ENCODE measurements at regions not wholly inside any gene's neighbourhood (a gene's known extent, or its start where the extent isn't known, plus 50 kb on each side); places are given as distances from the start of the nearest gene placed in this dataset.

- DNase-seq = no peak
These were observed 286.0 kb downstream of the HLX start for GRCh38 chr1:221164951-221165838.

DNA sequence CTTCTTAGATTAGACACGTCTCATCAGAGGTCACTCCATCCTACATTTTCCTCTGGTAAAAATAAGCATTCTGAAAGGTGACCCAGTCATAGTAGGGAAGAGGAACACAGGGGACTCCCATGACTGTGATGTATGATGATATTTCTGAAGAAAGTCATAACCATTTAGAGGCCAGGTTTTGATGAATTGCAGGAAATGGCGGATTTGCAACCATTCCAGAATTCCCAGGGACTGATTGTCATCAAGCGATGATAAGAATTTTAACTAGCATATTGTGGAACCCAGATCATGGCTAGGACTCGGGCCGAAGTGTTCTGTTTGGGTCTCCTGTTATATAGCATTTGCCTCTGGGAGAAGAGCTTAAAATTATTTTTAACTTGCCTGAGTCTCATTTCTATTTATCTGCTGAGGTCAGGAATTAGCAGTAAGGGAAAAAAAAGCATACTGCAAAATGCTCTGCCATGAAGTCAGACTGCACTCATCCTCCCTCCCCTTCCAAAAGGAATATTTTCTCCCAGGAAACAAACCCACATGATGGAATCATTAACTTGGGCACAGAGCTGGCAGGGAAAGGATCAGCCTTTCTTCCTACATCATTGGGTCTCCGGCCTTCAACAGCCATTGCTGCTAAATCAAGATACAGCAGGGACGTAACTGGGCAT, 286.7 kb downstream of the HLX start:
- no peak for DNase-seq

DNA sequence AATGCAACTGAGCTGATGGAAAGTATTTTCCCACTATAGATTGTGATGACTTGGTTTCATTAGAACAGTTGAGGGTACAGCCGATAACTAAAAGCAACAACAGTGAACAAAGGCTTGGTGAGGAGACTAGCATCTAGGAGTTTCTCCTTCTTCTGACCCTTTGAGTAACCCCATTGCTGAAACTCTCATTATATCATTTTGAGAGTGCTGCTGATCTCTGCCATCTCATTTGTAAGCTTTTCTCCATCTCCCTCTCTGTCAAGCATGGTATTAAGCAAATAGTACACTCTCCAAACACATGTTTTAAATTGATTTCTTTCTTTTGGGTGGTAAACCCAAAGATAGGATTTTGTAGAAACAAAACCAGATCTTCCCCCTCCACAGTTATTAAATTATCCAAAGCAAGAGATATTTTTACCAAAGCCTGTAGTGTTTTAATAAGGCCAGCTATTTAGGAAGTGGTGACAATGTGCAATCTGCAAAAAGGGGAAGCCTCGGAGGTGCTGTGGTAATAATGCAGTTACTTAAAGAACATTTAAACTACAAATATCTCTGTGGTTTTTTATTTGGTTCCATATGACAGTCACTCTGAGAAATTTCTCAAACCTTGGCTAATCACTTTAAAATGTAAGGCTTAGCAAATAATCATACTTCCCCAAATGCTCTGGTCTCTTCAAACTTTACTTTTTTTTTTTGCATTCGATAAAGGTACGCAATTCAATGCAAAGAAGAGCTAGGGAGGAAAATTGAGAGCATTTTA, 287.5 kb downstream of the HLX start:
- DNase-seq = no peak

DNA sequence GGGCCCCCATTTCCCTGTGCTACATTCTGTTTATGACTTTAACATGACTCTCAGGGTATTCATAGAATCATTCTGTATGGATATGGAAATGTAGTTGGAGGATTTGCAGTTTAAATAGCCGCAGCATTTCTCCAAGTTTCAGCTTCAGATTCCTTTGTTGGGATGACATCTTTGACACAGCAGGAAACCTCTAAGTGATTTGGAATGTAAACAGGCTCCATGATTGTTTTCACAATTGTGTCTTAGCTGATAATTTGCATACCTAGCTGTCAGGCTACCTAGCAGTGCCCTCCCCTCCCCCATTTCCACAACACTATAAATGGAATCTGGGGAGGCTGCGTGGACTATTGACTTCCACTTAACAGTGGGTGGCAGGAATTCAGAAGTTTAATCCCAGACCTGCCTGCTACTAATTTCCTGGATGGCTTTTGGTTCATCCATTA, 290.2 kb downstream of the HLX start:
- no peak for DNase-seq

- no peak for DNase-seq
These were observed 290.9 kb downstream of the HLX start for GRCh38 chr1:221170171-221170570.

DNA sequence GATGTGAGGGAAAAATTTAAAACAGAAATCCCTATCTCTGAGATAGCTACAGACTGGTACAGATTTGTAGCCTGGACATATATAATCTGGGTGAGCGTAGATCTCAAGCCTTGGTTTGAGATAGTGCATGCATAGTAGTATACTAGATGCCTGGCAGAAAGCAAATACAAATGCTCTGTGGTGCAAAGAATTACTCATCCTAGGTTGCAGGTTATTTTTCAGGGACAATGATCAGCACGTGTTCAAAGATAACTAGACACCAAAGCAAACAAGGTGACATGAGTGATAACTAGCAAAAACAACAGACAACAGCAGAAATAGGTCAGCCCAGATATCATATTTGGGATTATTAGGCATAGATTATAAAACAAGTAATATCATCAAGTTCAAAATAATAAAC, 292.5 kb downstream of the HLX start:
- no peak for DNase-seq

DNA sequence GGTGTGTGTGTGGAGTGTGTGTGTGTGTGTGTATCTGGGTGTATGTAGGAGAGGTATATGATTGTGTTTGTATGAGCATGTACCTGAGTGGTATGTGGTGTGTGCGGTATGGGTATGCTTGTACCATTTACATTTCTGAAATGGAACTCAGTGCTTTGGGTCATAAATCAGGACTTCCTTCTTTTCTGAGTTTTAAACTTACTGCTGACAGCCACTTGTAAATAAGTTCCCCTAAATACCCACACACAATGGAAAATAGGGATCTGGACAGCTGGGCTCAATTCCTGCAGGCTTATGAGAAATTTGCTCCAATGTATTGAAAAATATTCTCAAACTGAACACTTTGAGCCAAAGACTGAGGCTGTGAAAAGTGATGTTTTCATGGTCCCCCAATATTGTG, 293.6 kb downstream of the HLX start:
- DNase-seq = no peak

DNA sequence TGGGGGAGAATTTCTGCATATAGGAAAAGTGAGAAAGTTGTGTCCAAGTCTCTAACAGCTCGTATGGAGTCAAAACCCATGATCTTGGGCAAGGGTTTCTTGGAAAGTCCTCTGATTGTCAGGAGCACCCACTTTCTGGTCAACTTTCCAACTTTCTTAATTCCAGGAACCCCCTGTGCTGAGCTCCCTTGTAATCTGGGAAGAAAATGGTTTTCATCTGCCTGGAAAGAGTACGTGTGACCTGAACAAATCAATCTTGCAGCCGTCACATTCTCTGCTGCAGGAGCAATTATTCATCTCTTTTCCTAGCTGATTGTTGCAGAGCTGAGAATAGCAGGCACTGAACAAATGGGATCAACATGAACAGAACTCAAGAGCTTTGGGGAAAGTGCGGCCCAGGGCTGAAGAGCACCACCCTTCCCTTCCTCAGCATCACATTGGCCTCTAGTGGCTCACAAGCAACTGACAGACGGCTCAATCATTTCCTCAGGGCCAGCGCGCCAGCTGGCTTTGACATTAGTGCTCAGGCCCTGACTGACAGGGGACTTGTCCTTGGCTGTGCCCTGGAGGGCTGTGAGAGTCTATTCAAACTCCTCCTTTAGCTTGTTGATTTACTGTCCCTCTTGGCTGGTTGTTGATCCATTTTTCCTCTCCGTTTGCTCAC, 295.2 kb downstream of the HLX start:
- DNase-seq = no peak

DNA sequence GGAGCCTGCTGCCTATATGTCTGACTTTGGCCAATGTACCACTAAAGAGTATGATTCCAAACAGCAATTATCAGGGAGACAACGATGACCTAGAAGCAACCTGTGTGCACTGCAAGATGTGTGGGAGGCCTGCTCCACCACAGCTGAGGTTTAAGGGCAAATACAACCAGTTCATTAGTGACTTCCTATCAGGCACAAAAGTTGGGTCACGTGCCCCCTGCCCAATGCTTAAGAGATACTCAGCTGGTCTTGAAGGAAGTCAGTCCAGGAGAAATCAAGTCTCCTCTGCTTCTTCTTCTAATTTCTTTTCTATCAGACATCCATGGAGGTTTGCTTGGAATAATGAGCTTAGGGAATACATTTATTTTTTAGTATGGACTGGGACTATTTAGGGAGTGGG, 296.0 kb downstream of the HLX start:
- no peak for DNase-seq

GRCh38 chr1:221180704-221181368, 301.6 kb downstream of the HLX start:
- DNase-seq = no peak

GRCh38 chr1:221182791-221183533, 303.7 kb downstream of the HLX start:
- no peak for DNase-seq

- DNase-seq = no peak
These were observed 305.0 kb downstream of the HLX start for GRCh38 chr1:221184131-221184794.

GRCh38 chr1:221187174-221187573, 307.9 kb downstream of the HLX start:
- DNase-seq = no peak

DNA sequence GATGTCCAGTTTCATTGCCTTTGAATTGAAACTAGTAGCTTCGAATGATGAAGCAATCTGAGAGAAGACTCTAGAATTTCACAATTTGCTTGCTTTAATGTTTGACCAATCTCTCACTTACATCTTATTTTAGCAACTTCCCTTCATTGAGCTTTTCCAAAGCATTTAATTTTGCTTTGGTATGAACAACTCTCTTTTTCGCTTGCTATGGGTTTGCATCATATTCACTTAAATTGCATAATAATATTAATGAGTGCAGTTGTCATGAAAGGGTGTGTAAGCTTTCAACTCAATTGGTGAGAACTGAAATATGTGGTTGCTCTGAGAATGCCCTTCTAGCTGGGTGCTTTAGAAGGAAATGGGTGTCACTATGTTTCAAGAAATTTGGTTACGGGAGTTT, 309.2 kb downstream of the HLX start:
- DNase-seq = no peak

DNA sequence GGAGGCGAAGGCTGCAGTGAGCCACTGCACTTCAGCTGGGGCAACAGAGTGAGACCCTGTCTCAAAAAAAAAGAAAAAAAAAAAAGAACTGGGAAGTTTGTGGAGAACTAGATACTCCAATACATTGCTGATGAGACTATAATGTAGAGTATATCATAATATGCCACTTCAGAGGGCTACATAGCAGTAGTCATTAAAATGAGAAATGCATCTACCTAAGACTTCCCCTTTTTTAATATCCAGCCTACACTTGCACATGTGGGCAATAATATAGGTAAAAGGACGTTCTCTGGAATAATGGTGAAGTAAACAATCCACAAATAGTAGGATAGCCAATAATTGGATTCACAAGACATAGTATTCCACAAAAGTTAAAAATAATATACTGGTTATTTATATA, 311.0 kb downstream of the HLX start:
- DNase-seq = no peak

DNA sequence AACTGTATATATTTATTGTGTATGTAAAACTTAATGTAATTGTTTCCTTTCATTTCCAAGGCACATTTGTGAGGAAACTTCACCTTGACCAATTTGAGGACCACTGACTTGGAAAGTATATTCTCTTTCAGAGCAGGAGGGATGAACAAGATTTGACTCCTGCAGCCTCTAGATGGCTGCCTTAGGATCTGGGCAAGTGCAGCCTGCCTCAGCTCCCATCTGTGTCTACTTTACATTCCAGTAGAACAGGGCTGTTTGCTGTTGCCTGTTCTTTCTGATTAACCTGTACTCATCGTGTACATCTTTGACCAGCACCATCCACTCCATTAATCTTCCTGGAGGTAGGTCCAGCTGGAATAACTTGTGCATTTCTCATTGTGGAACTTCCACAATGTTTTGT, 312.8 kb downstream of the HLX start:
- no peak for DNase-seq

DNA sequence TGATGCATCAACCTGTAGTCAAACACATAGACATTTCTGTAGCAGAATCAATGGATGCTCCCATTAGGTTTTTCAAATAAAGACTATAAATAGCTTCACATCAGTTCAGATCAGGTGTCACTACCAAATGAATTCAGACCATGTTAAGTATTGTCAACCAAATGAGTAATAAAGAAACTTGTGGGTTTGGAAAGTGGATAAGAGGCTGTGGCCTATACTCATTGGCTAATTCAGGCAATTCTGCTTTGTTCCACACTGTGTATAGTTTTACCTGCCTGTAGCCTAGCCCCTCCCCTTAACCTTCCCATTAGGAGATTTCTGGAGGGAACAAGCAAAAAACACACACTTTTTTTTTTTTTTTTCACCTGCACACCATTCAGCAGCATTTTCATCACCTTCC, 321.2 kb downstream of the HLX start:
- no peak for DNase-seq

- DNase-seq = no peak
These were observed 322.5 kb downstream of the HLX start for GRCh38 chr1:221201773-221202172.

GRCh38 chr1:221203224-221204054, 324.2 kb downstream of the HLX start:
- peak; percentile 34 for DNase-seq
